ENCODE measurements at regions not wholly inside any gene's neighbourhood (a gene's known extent, or its start where the extent isn't known, plus 50 kb on each side); places are given as distances from the start of the nearest gene placed in this dataset.

DNA sequence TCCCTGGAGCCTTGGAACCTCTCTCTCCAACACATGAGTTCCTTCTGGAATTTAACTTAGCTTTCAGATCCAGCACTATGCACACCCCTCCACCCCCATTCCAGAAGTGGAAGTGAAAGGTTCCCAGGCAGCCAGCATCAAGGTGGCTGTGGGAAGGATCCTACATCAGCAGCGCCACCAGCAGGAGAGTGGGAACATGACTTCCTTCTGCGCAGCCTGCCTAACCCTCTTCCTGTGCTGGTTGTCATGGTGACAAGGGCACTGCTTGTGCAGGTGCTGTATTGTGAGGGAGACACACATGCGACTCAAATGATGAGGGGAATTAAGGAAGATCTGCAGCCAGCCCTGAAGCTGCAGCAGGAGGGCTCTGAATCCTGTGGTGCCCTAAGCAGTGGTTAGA is 904.5 kb upstream of the API5 start:
- TF ChIP-seq, protein P1, sequence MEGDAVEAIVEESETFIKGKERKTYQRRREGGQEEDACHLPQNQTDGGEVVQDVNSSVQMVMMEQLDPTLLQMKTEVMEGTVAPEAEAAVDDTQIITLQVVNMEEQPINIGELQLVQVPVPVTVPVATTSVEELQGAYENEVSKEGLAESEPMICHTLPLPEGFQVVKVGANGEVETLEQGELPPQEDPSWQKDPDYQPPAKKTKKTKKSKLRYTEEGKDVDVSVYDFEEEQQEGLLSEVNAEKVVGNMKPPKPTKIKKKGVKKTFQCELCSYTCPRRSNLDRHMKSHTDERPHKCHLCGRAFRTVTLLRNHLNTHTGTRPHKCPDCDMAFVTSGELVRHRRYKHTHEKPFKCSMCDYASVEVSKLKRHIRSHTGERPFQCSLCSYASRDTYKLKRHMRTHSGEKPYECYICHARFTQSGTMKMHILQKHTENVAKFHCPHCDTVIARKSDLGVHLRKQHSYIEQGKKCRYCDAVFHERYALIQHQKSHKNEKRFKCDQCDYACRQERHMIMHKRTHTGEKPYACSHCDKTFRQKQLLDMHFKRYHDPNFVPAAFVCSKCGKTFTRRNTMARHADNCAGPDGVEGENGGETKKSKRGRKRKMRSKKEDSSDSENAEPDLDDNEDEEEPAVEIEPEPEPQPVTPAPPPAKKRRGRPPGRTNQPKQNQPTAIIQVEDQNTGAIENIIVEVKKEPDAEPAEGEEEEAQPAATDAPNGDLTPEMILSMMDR (IDR thresholded peaks at IDR 0.05): no peak
- TF ChIP-seq POLR2A (IDR thresholded peaks at IDR 0.05) (no peak), POLR2AphosphoS5 (IDR thresholded peaks at IDR 0.05) (no peak)
